Keratinocyte (primary cell): ENCODE measurements at regions not wholly inside any gene's neighbourhood (a gene's known extent, or its start where the extent isn't known, plus 50 kb on each side); places are given as distances from the start of the nearest gene placed in this dataset.

Source experiments
- CTCF ChIP-seq, 3 experiments: IDR thresholded peaks in 1 of 3; conservative IDR thresholded peaks in 1 of 3; optimal IDR thresholded peaks in 1 of 3; 2 replicates in 2 of 3; 3 replicates in 1 of 3; pipeline versions ENCODE3 to v1.5.1; 2011; ENCODE audit warnings: low read length in 3 of 3, mild to moderate bottlenecking in 3 of 3, moderate library complexity in 2 of 3, control low read depth in 1 of 3, inconsistent platforms in 1 of 3; ENCODE audit not compliant: insufficient read depth in 2 of 3; ENCODE audit errors: extremely low read depth in 1 of 3
- EZH2 ChIP-seq: IDR thresholded peaks from one replicate; pipeline ENCODE4 v1.6.1; 2012; ENCODE audit warnings: inconsistent platforms, mild to moderate bottlenecking, low read length, moderate library complexity

DNA sequence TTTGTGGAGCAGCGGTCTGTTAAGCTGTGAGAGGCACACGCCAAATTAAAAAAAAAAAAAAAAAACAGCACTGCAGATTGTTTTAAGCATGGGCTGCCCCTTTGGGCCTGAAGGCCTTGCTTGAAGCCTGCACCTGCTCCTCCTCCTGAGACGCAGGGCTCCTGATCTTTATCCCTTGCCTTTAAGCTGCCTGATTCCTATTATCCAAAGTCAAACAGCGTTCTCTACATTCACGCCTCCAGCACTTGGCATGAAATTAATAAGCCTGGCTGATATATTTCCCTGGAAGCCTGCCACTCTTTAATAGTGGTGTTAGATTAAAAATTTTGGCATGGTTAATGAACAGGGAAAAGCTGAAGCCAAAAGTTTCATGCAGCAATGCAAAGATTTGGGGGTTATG, 163.9 kb downstream of the FAXC start:
- TF ChIP-seq CTCF (optimal IDR thresholded peaks at IDR 0.05 in 1 of 3, IDR thresholded peaks at IDR 0.05 in 1 of 3, conservative IDR thresholded peaks at IDR 0.05 in 1 of 3; ENCODE audit: extremely low read depth in 1 of 3, insufficient read depth in 2 of 3, low read length in 3 of 3) (no peak), EZH2 (no peak)
